Caco-2 (cell line): ENCODE measurements at regions not wholly inside any gene's neighbourhood (a gene's known extent, or its start where the extent isn't known, plus 50 kb on each side); places are given as distances from the start of the nearest gene placed in this dataset.
A peak's percentile ranks its signal among the peaks of the same experiment; 100 is the strongest.

ENCODE experiments used
- BruUV-seq: library from RNA; stranded (reverse); fragments of 400-500 nt; replicated peaks from 2 replicates; lab custom pipeline; 2021; lab: Mats Ljungman, UMichigan
- CTCF ChIA-PET: fragments of 300-600 bp; sonication (Branson Sonifier 250); formaldehyde crosslinking; loops from one replicate; lab custom pipeline; 2022; ENCODE audit warnings: antibody characterized with exemption; lab: Charles Lee
- POLR2A ChIA-PET: fragments of 300-600 bp; sonication (Branson Sonifier 250); formaldehyde crosslinking; loops from one replicate; lab custom pipeline; 2022; ENCODE audit warnings: antibody characterized with exemption; lab: Charles Lee
- DNase-seq, 2 experiments: peaks; one replicate each; pipeline versions ENCODE4 v3.0.0 to v3.0.0-alpha.2; 2020 to 2022
- H3K27me3 ChIP-seq: replicated peaks from 2 replicates; pipeline ENCODE4 v1.6.0; 2011; ENCODE audit warnings: low read length; ENCODE audit not compliant: control insufficient read depth, insufficient read depth
- H3K36me3 ChIP-seq: 2 replicates; pipeline ENCODE4 v1.5.1; 2011; ENCODE audit warnings: low read length; ENCODE audit not compliant: control insufficient read depth, insufficient read depth
- H3K4me1 ChIP-seq: fragments of 250-450 bp; sonication (Bioruptor Pico); 2 replicates; pipeline ENCODE4 v1.5.1; 2020; ENCODE audit warnings: mild to moderate bottlenecking
- H3K4me3 ChIP-seq: 2 replicates; pipeline ENCODE4 v1.5.1; 2011; ENCODE audit warnings: low read depth, mild to moderate bottlenecking, control low read depth, low read length
- H3K9me3 ChIP-seq: fragments of 250-450 bp; sonication (Bioruptor Pico); 2 replicates; pipeline ENCODE4 v1.5.1; 2020; ENCODE audit warnings: mild to moderate bottlenecking, moderate library complexity
- H3K27ac Mint-ChIP-seq: one replicate; pipeline ENCODE4 v1.8.0; 2022; ENCODE audit warnings: mixed read lengths; ENCODE audit not compliant: unreplicated experiment
- H3K27me3 Mint-ChIP-seq: one replicate; pipeline ENCODE4 v1.8.0; 2022; ENCODE audit warnings: mixed read lengths; ENCODE audit not compliant: insufficient read depth, unreplicated experiment
- H3K36me3 Mint-ChIP-seq: one replicate; pipeline ENCODE4 v1.8.0; 2022; ENCODE audit warnings: mild to moderate bottlenecking, mixed read lengths; ENCODE audit not compliant: insufficient read depth, unreplicated experiment
- H3K4me1 Mint-ChIP-seq: one replicate; pipeline ENCODE4 v1.8.0; 2022; ENCODE audit warnings: low read depth, mixed read lengths; ENCODE audit not compliant: unreplicated experiment
- H3K4me3 Mint-ChIP-seq: one replicate; pipeline ENCODE4 v1.8.0; 2022; ENCODE audit warnings: mild to moderate bottlenecking, moderate library complexity, mixed read lengths; ENCODE audit not compliant: unreplicated experiment
- H3K9me3 Mint-ChIP-seq: one replicate; pipeline ENCODE4 v1.8.0; 2022; ENCODE audit warnings: mixed read lengths; ENCODE audit not compliant: unreplicated experiment
- CTCF ChIP-seq, 2 experiments: fragments of 200-600 bp in 1 of 2; IDR thresholded peaks; 1 replicate in 1 of 2; 2 replicates in 1 of 2; pipeline versions ENCODE4 v1.5.1 to v1.8.0; 2011 to 2022; ENCODE audit warnings: antibody characterized with exemption in 1 of 2, control low read depth in 1 of 2, inconsistent platforms in 1 of 2, low read depth in 1 of 2, low read length in 1 of 2, mild to moderate bottlenecking in 1 of 2, moderate library complexity in 1 of 2; ENCODE audit not compliant: insufficient read depth in 1 of 2, severe bottlenecking in 1 of 2, unreplicated experiment in 1 of 2
- intact Hi-C: fragments of 100-400 bp; cut with micrococcal nuclease; formaldehyde crosslinking; loops from one replicate; pipeline ENCODE4 v1.10.0; 2022; ENCODE audit not compliant: unreplicated experiment

- no peaks in the 10 kb centered on the region for H3K27me3 ChIP-seq
- Mint-ChIP-seq H3K4me1 (peaks cover 61% of the 10 kb centered on the region), H3K27me3 (no peaks in the 10 kb centered on the region), H3K27ac (peak overlapping the region; percentile 89), H3K9me3 (peaks cover 12% of the 10 kb centered on the region), H3K36me3 (peaks cover 23% of the 10 kb centered on the region), H3K4me3 (peak overlapping the region; percentile 33)
- no peaks in the 10 kb centered on the region for H3K36me3 ChIP-seq
- intact Hi-C loops, result loop anchor here (1.0 kb wide), 2 partner anchors 8 to 12 kb away; no protein-coding TSS in a partner anchor
- POLR2A ChIA-PET, result interaction anchor here (0.5 to 2.4 kb wide), 4 partner anchors 12 to 133 kb away, joined by 3 to 16 read pairs (median 6); no protein-coding TSS in a partner anchor
- TF ChIP-seq CTCF (IDR thresholded peaks at IDR 0.05; ENCODE audit: insufficient read depth in 1 of 2, low read depth in 1 of 2, low read length in 1 of 2, severe bottlenecking in 1 of 2, unreplicated experiment in 1 of 2), result no peak
- DNase-seq, result peak; percentile 78 to 85
- no TSS peak for BruUV-seq
- no peaks in the 10 kb centered on the region for H3K9me3 ChIP-seq
- no peak overlapping the region for H3K4me3 ChIP-seq
- peaks cover 86% of the 10 kb centered on the region for H3K4me1 ChIP-seq
- CTCF ChIA-PET, result interaction anchor here (0.6 to 3.5 kb wide), 7 partner anchors 9 to 193 kb away, joined by 3 to 12 read pairs (median 5); no protein-coding TSS in a partner anchor
Observed at GRCh38 chr16:85523602-85524364, 89.3 kb upstream of the GSE1 start.

- ChIA-PET CTCF (interaction anchor here (1.2 to 3.5 kb wide), 4 partner anchors 29 to 87 kb away, joined by 5 to 12 read pairs (median 8); no protein-coding TSS in a partner anchor), POLR2A (interaction anchor here (0.5 to 2.4 kb wide), 3 partner anchors 11 to 133 kb away, joined by 3 to 16 read pairs (median 3); no protein-coding TSS in a partner anchor)
- Histone ChIP-seq H3K4me1 (peaks cover 91% of the 10 kb centered on the region), H3K9me3 (no peaks in the 10 kb centered on the region), H3K4me3 (no peak overlapping the region), H3K36me3 (no peaks in the 10 kb centered on the region), H3K27me3 (no peaks in the 10 kb centered on the region)
- no TSS peak for BruUV-seq
- Mint-ChIP-seq H3K27me3 (no peaks in the 10 kb centered on the region), H3K4me3 (peak overlapping the region; percentile 40), H3K9me3 (peaks cover 7% of the 10 kb centered on the region), H3K27ac (peak overlapping the region; percentile 89), H3K36me3 (peaks cover 23% of the 10 kb centered on the region), H3K4me1 (peaks cover 61% of the 10 kb centered on the region)
- no peak for DNase-seq
- no peak for TF ChIP-seq CTCF (IDR thresholded peaks at IDR 0.05; ENCODE audit: insufficient read depth in 1 of 2, low read depth in 1 of 2, low read length in 1 of 2, severe bottlenecking in 1 of 2, unreplicated experiment in 1 of 2)
- intact Hi-C loops, result loop anchor here (1.0 kb wide), 2 partner anchors 9 to 11 kb away; no protein-coding TSS in a partner anchor
Observed at GRCh38 chr16:85524365-85524629, 88.8 kb upstream of the GSE1 start.

- CTCF ChIA-PET, result interaction anchor here (0.6 to 3.5 kb wide), 5 partner anchors 11 to 88 kb away, joined by 3 to 11 read pairs (median 5); no protein-coding TSS in a partner anchor
- Mint-ChIP-seq H3K9me3 (peaks cover 2% of the 10 kb centered on the region), H3K27ac (peak overlapping the region; percentile 89), H3K4me3 (peak overlapping the region; percentile 40), H3K27me3 (no peaks in the 10 kb centered on the region), H3K36me3 (peaks cover 23% of the 10 kb centered on the region), H3K4me1 (peaks cover 57% of the 10 kb centered on the region)
- Histone ChIP-seq H3K4me3 (no peak overlapping the region), H3K36me3 (no peaks in the 10 kb centered on the region), H3K4me1 (peaks cover 95% of the 10 kb centered on the region), H3K9me3 (no peaks in the 10 kb centered on the region), H3K27me3 (no peaks in the 10 kb centered on the region)
- TSS peak; percentile 31 for BruUV-seq
- intact Hi-C loops, result loop anchor here (1.0 kb wide), 2 partner anchors 10 kb away; no protein-coding TSS in a partner anchor
- POLR2A ChIA-PET, result interaction anchor here (1.0 to 2.4 kb wide), 3 partner anchors 11 to 134 kb away, joined by 3 to 16 read pairs (median 3); partner anchors contain the start of gene GSE1
- peak; percentile 88 to 93 for DNase-seq
- TF ChIP-seq CTCF (IDR thresholded peaks at IDR 0.05; ENCODE audit: insufficient read depth in 1 of 2, low read depth in 1 of 2, low read length in 1 of 2, severe bottlenecking in 1 of 2, unreplicated experiment in 1 of 2), result no peak
Observed at GRCh38 chr16:85524630-85525419, 88.3 kb upstream of the GSE1 start.
